Erythroblast (primary cell): ENCODE measurements at regions not wholly inside any gene's neighbourhood (a gene's known extent, or its start where the extent isn't known, plus 50 kb on each side); places are given as distances from the start of the nearest gene placed in this dataset.

ENCODE experiments used
- GATA1 ChIP-seq: IDR thresholded peaks from 2 replicates; pipeline ENCODE4 v1.6.1; 2011; ENCODE audit warnings: low read depth, mild to moderate bottlenecking, control low read depth, low read length, moderate library complexity
- POLR2A ChIP-seq: IDR thresholded peaks from 2 replicates; pipeline ENCODE4 v1.6.1; 2011; ENCODE audit warnings: mild to moderate bottlenecking, low read length

- TF ChIP-seq POLR2A (no peak), GATA1 (no peak)
Observed at GRCh38 chr3:83122774-83123350, 1361.4 kb upstream of the GBE1 start.
